CD4-positive, alpha-beta T cell (primary cell): ENCODE measurements at regions not wholly inside any gene's neighbourhood (a gene's known extent, or its start where the extent isn't known, plus 50 kb on each side); places are given as distances from the start of the nearest gene placed in this dataset.

Source experiments
- ATAC-seq: fragments of 200-7000 bp; cut with Tn5 transposase; one replicate; pipeline ENCODE4 v1.10.0; 2022; ENCODE audit warnings: mild to moderate bottlenecking; ENCODE audit not compliant: poor library complexity
- CTCF ChIA-PET: fragments of 350-600 bp; sonication (Branson Sonifier 250); formaldehyde crosslinking; loops from one replicate; lab custom pipeline; 2021; ENCODE audit warnings: antibody characterized with exemption, inconsistent platforms; lab: Charles Lee
- POLR2A ChIA-PET: fragments of 350-600 bp; sonication (Branson Sonifier 250); formaldehyde crosslinking; loops from one replicate; lab custom pipeline; 2021; ENCODE audit warnings: antibody characterized with exemption, inconsistent platforms; lab: Charles Lee
- DNase-seq, 14 experiments: peaks; one replicate each; pipeline ENCODE4 v3.0.0-alpha.2; 2013 to 2020; ENCODE audit warnings: mixed read lengths in 2 of 14
- H3K27ac ChIP-seq, 2 donors: one replicate each; pipeline versions ENCODE4 v1.5.1 to v1.7.0; 2013; ENCODE audit warnings: low read length in 2 of 2, low read depth in 1 of 2, mild to moderate bottlenecking in 1 of 2
- H3K27me3 ChIP-seq, 2 experiments: 1 replicate in 1 of 2; 2 replicates in 1 of 2; pipeline versions ENCODE4 v1.6.1 to v1.7.0; 2013; ENCODE audit warnings: low read length in 2 of 2, control low read depth in 1 of 2, mild to moderate bottlenecking in 1 of 2, moderate library complexity in 1 of 2; ENCODE audit not compliant: insufficient read depth in 2 of 2, control insufficient read depth in 1 of 2
- H3K36me3 ChIP-seq: one replicate; pipeline ENCODE4 v1.6.1; 2013; ENCODE audit warnings: low read length, control low read depth; ENCODE audit not compliant: insufficient read depth
- H3K4me1 ChIP-seq: one replicate; pipeline ENCODE4 v1.6.1; 2013; ENCODE audit warnings: low read length, control low read depth; ENCODE audit not compliant: insufficient read depth
- H3K4me3 ChIP-seq: one replicate; pipeline ENCODE4 v1.5.1; 2013; ENCODE audit warnings: mild to moderate bottlenecking, low read length, moderate library complexity
- H3K9me3 ChIP-seq, 2 experiments: 1 replicate in 1 of 2; 2 replicates in 1 of 2; pipeline versions ENCODE4 v1.6.1 to v1.7.0; 2013; ENCODE audit warnings: low read length in 2 of 2, mild to moderate bottlenecking in 2 of 2, control low read depth in 1 of 2, moderate library complexity in 1 of 2; ENCODE audit not compliant: control insufficient read depth in 1 of 2, insufficient read depth in 1 of 2
- H3K27ac Mint-ChIP-seq: one replicate; pipeline ENCODE4 v1.8.0; 2020; ENCODE audit warnings: mixed read lengths
- H3K27me3 Mint-ChIP-seq: one replicate; pipeline ENCODE4 v1.8.0; 2021; ENCODE audit warnings: mixed read lengths
- H3K36me3 Mint-ChIP-seq: one replicate; pipeline ENCODE4 v1.8.0; 2021; ENCODE audit warnings: low read depth, mixed read lengths
- H3K4me1 Mint-ChIP-seq: one replicate; pipeline ENCODE4 v1.8.0; 2021; ENCODE audit warnings: low read depth, mixed read lengths
- H3K4me3 Mint-ChIP-seq: one replicate; pipeline ENCODE4 v1.8.0; 2020; ENCODE audit warnings: mild to moderate bottlenecking, mixed read lengths
- H3K9me3 Mint-ChIP-seq: one replicate; pipeline ENCODE4 v1.8.0; 2020; ENCODE audit warnings: mixed read lengths
- CTCF ChIP-seq: fragments of 200-600 bp; IDR thresholded peaks from one replicate; pipeline ENCODE4 v1.8.0; 2022; ENCODE audit warnings: antibody characterized with exemption, mild to moderate bottlenecking
- intact Hi-C, 2 experiments: fragments of 100-400 bp; cut with DNase I in 1 of 2; cut with micrococcal nuclease in 1 of 2; formaldehyde crosslinking; loops; one replicate each; pipeline versions ENCODE4 v1.15.1 to v1.9.0; 2023 to 2025; cut with DNase I, micrococcal nuclease

- no peaks in the 10 kb centered on the region for H3K4me1 Mint-ChIP-seq
- POLR2A ChIA-PET = no interaction called here
- peaks cover 3 to 18% of the 10 kb centered on the region in 2 experiments for H3K27me3 ChIP-seq
- H3K36me3 Mint-ChIP-seq = no peaks in the 10 kb centered on the region
- H3K36me3 ChIP-seq = no peaks in the 10 kb centered on the region
- no peaks in the 10 kb centered on the region for H3K9me3 Mint-ChIP-seq
- H3K4me3 Mint-ChIP-seq = no peak overlapping the region
- ATAC-seq (no peak), DNase-seq (no peak)
- peaks cover 42% of the 10 kb centered on the region for H3K27me3 Mint-ChIP-seq
- no peak overlapping the region for H3K4me3 ChIP-seq
- H3K4me1 ChIP-seq = no peaks in the 10 kb centered on the region
- H3K9me3 ChIP-seq = no peaks in the 10 kb centered on the region
- intact Hi-C loops = no loop called here
- no peak for TF ChIP-seq CTCF
- no peak overlapping the region for H3K27ac ChIP-seq
- CTCF ChIA-PET = no interaction called here
- H3K27ac Mint-ChIP-seq = no peak overlapping the region
These were observed 97.6 kb upstream of the TMEM132E start for GRCh38 chr17:34481779-34482178.

DNA sequence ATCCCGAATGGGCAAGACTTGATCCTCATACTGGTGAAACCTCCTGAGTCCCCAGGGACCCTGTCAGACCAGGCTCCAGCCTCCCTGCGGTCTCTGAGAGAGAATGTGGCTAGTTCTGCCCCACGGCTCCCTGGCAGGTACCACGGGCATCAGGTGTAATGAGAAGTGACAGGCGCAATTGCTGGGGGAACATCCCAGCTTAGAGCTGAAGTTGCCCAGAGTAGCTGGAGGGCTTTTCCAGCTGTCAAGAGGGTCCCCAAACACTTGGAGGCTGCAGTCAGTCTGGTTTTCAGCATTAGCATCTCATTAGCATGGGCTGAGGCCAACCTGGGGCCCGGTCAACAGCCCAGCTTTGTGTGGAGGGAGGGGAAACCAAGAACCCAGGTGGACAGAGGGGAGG is 100.0 kb upstream of the TMEM132E start:
- Histone ChIP-seq H3K36me3 (no peaks in the 10 kb centered on the region), H3K9me3 (no peaks in the 10 kb centered on the region), H3K27me3 (peaks cover 3 to 6% of the 10 kb centered on the region in 2 experiments), H3K27ac (no peak overlapping the region), H3K4me3 (no peak overlapping the region), H3K4me1 (no peaks in the 10 kb centered on the region)
- Mint-ChIP-seq H3K4me1 (no peaks in the 10 kb centered on the region), H3K9me3 (no peaks in the 10 kb centered on the region), H3K27ac (no peak overlapping the region), H3K27me3 (peaks cover 24% of the 10 kb centered on the region), H3K36me3 (no peaks in the 10 kb centered on the region), H3K4me3 (no peak overlapping the region)
- no peak for TF ChIP-seq CTCF
- CTCF ChIA-PET = no interaction called here
- POLR2A ChIA-PET = no interaction called here
- DNase-seq (no peak), ATAC-seq (no peak)
- intact Hi-C loops = no loop called here

DNA sequence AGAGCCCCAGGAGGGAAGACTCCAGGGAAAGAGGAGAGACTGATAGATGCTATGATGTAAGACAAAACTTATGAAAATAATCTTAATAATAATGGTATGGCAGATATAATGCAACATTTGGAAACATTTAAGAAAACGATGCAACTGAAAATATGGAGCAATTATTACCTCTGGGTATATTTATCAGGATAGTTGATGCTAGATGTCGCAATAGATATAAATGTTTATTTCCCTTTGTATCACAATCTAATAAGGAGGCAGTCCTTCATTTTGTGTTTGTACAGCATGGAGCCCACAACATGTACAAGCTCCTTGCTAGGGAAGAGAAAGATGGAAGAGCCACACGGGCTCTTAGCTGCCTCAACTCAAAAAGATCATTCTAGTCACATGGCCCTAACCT is 101.1 kb upstream of the TMEM132E start:
- no peak for TF ChIP-seq CTCF
- H3K4me3 Mint-ChIP-seq = no peak overlapping the region
- intact Hi-C loops = no loop called here
- DNase-seq (no peak), ATAC-seq (no peak)
- Histone ChIP-seq H3K27ac (no peak overlapping the region), H3K27me3 (peaks cover 3 to 8% of the 10 kb centered on the region in 2 experiments), H3K9me3 (no peaks in the 10 kb centered on the region), H3K36me3 (no peaks in the 10 kb centered on the region), H3K4me3 (no peak overlapping the region), H3K4me1 (no peaks in the 10 kb centered on the region)
- no peaks in the 10 kb centered on the region for H3K9me3 Mint-ChIP-seq
- no peaks in the 10 kb centered on the region for H3K36me3 Mint-ChIP-seq
- H3K4me1 Mint-ChIP-seq = no peaks in the 10 kb centered on the region
- CTCF ChIA-PET = interaction anchor here (1.0 kb wide), 1 partner anchor 11 kb away, joined by 3 read pairs; no protein-coding TSS in a partner anchor
- POLR2A ChIA-PET = no interaction called here
- H3K27ac Mint-ChIP-seq = no peak overlapping the region
- peaks cover 13% of the 10 kb centered on the region for H3K27me3 Mint-ChIP-seq
